Neuronal stem cell (in vitro differentiated cells): ENCODE measurements at regions not wholly inside any gene's neighbourhood (a gene's known extent, or its start where the extent isn't known, plus 50 kb on each side); places are given as distances from the start of the nearest gene placed in this dataset.

Source experiments
- DNase-seq: peaks from one replicate; pipeline ENCODE4 v3.0.0-alpha.2; 2013; ENCODE audit warnings: low spot score
- H2AFZ ChIP-seq: one replicate; pipeline ENCODE4 v1.6.1; 2013; ENCODE audit warnings: mild to moderate bottlenecking, low read length, inconsistent platforms
- H2AK5ac ChIP-seq: 2 replicates; pipeline ENCODE4 v1.6.1; 2013; ENCODE audit warnings: low read depth, mild to moderate bottlenecking, inconsistent platforms, low read length, moderate library complexity, mixed read lengths
- H2BK120ac ChIP-seq: 2 replicates; pipeline ENCODE4 v1.6.1; 2013; ENCODE audit warnings: low read depth, mild to moderate bottlenecking, inconsistent platforms, low read length, moderate library complexity, mixed read lengths
- H2BK12ac ChIP-seq: one replicate; pipeline ENCODE4 v1.6.1; 2013; ENCODE audit warnings: low read length, inconsistent platforms
- H2BK15ac ChIP-seq: 2 replicates; pipeline ENCODE4 v1.6.1; 2013; ENCODE audit warnings: mild to moderate bottlenecking, low read length, inconsistent platforms, mixed read lengths
- H2BK5ac ChIP-seq: one replicate; pipeline ENCODE4 v1.6.1; 2013; ENCODE audit warnings: inconsistent platforms, mild to moderate bottlenecking, low read length, moderate library complexity
- H3K14ac ChIP-seq: one replicate; pipeline ENCODE4 v1.6.1; 2013; ENCODE audit warnings: low read length, inconsistent platforms
- H3K18ac ChIP-seq: 2 replicates; pipeline ENCODE4 v1.6.1; 2013; ENCODE audit warnings: low read length, inconsistent platforms
- H3K23ac ChIP-seq: 2 replicates; pipeline ENCODE4 v1.6.1; 2013; ENCODE audit warnings: low read depth, mild to moderate bottlenecking, mixed read lengths, low read length, inconsistent platforms; ENCODE audit not compliant: poor library complexity
- H3K27ac ChIP-seq: replicated peaks from 3 replicates; pipeline ENCODE4 v1.5.1; 2013; ENCODE audit warnings: low read length, inconsistent platforms
- H3K27me3 ChIP-seq, 3 experiments: 2 replicates each; pipeline ENCODE4 v1.6.1; 2013; ENCODE audit warnings: low read length in 3 of 3, mild to moderate bottlenecking in 2 of 3, inconsistent platforms in 1 of 3, low read depth in 1 of 3, mixed read lengths in 1 of 3, moderate library complexity in 1 of 3; ENCODE audit not compliant: control insufficient read depth in 3 of 3, insufficient read depth in 3 of 3
- H3K36me3 ChIP-seq, 2 donors: replicated peaks in 1 of 2; 2 replicates each; pipeline ENCODE4 v1.6.1; 2013; ENCODE audit warnings: low read length in 2 of 2; ENCODE audit not compliant: control insufficient read depth in 2 of 2, insufficient read depth in 2 of 2
- H3K4ac ChIP-seq: 2 replicates; pipeline ENCODE4 v1.6.1; 2013; ENCODE audit warnings: inconsistent platforms, mild to moderate bottlenecking, low read length, moderate library complexity
- H3K4me1 ChIP-seq, 2 donors: 1 replicate in 1 of 2; 2 replicates in 1 of 2; pipeline ENCODE4 v1.6.1; 2013; ENCODE audit warnings: low read length in 2 of 2, low read depth in 1 of 2; ENCODE audit not compliant: control insufficient read depth in 2 of 2, insufficient read depth in 1 of 2
- H3K4me2 ChIP-seq: one replicate; pipeline ENCODE4 v1.6.1; 2013; ENCODE audit warnings: mild to moderate bottlenecking, low read length, inconsistent platforms; ENCODE audit not compliant: insufficient read depth, poor library complexity, severe bottlenecking
- H3K4me3 ChIP-seq, 2 donors: 2 replicates each; pipeline ENCODE4 v1.5.1; 2013; ENCODE audit warnings: low read length in 2 of 2, mild to moderate bottlenecking in 2 of 2, inconsistent platforms in 1 of 2, moderate library complexity in 1 of 2
- H3K79me1 ChIP-seq: one replicate; pipeline ENCODE4 v1.6.1; 2013; ENCODE audit warnings: low read depth, mild to moderate bottlenecking, inconsistent platforms, low read length, moderate library complexity
- H3K9ac ChIP-seq: one replicate; pipeline ENCODE4 v1.6.1; 2013; ENCODE audit warnings: mild to moderate bottlenecking, low read depth, low read length, inconsistent platforms; ENCODE audit not compliant: poor library complexity
- H3K9me3 ChIP-seq, 2 donors: replicated peaks in 1 of 2; 2 replicates each; pipeline versions ENCODE3 to v1.6.1; 2013; ENCODE audit warnings: low read length in 2 of 2, mild to moderate bottlenecking in 2 of 2, inconsistent platforms in 1 of 2, low read depth in 1 of 2, mixed read lengths in 1 of 2, moderate library complexity in 1 of 2; ENCODE audit not compliant: control insufficient read depth in 2 of 2, insufficient read depth in 1 of 2
- H4K8ac ChIP-seq: one replicate; pipeline ENCODE4 v1.6.1; 2013; ENCODE audit warnings: low read depth, mild to moderate bottlenecking, inconsistent platforms, low read length, moderate library complexity
- H4K91ac ChIP-seq: one replicate; pipeline ENCODE4 v1.6.1; 2013; ENCODE audit warnings: low read length, low read depth, mild to moderate bottlenecking, inconsistent platforms; ENCODE audit not compliant: poor library complexity
- WGBS, 2 donors: extraction: QIAGEN DNeasy Blood & Tissue Kit; methylation state at CpG; one replicate each; pipeline ENCODE4 v1.1.7; 2013; ENCODE audit warnings: missing lambda C conversion rate in 2 of 2, mixed read lengths in 1 of 2; ENCODE audit not compliant: insufficient read length in 2 of 2, insufficient replicate concordance in 1 of 2; ENCODE audit errors: extremely low coverage in 2 of 2; 5-methylcytosine and 5-hydroxymethylcytosine counted together

DNA sequence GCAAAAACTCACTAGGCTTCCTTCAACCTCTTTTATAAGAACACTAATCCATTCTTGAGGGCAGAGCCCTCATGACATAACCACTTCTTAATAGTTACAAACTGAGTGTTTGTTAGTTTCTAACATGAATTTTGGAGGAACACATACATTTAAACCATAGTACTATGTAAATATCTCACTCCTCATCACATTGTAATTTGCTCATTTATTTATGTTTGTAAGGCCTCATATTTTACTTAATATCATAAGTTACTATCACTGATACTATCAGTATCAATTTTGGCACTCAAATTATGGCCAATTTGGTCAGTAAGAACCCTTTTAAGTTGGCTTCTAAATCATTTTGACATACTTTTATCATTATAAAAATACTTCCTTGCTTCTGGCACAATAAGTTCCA lies 603.1 kb downstream of the ZEB2 start:
- Histone ChIP-seq H3K4me1 (no peaks in the 10 kb centered on the region), H2BK12ac (no peak overlapping the region), H4K8ac (no peak overlapping the region), H3K4me2 (no peak overlapping the region), H3K18ac (no peak overlapping the region), H3K27me3 (no peaks in the 10 kb centered on the region), H3K27ac (no peak overlapping the region), H2AFZ (no peak overlapping the region), H3K4ac (no peak overlapping the region), H3K9me3 (peaks cover 7 to 8% of the 10 kb centered on the region in 2 donors), H3K79me1 (no peaks in the 10 kb centered on the region), H2BK15ac (no peak overlapping the region), H3K36me3 (no peaks in the 10 kb centered on the region), H3K23ac (no peak overlapping the region), H2BK5ac (no peak overlapping the region), H4K91ac (no peak overlapping the region), H3K4me3 (no peak overlapping the region), H3K14ac (no peak overlapping the region), H2BK120ac (no peak overlapping the region), H3K9ac (no peak overlapping the region), H2AK5ac (no peak overlapping the region)
- no peak for DNase-seq

DNA sequence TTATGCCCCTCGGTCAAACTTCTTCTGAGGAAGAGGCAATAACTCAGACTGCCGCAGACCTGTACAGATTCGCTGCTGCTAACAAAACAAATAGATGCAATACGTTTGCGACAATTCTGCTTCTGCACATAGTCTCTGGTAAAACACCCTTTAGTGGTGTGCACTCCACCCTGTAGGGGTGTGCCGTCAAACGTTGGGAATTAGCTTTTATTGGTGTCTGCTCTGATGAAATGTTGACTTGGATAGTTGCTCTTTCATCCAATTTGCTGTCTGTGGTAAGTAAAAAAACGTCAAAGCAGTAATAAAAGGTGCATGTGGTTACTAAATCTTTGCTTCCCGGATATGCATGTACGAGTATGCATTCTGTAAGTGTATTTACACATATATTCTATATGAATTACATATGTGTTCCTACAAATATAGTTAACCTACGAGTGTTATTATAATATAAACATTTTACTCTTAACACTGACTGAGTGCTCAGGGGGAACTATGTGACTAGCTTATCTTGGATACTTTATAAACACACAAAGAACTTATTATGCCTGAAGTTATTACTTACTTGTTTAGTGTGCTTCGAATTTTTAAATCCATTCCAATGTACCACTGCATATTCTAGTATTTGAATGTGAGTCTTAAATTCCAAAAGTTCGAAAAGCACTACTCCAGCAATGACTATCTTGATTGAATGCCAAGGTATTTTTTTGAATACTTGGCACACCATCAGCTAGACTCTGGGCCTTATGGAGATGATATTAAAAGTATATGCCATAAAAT lies 610.2 kb downstream of the ZEB2 start:
- no peak overlapping the region for H2AK5ac ChIP-seq
- H3K23ac ChIP-seq: no peak overlapping the region
- peaks cover 0 to 4% of the 10 kb centered on the region in 2 donors for H3K4me1 ChIP-seq
- no peaks in the 10 kb centered on the region for H3K36me3 ChIP-seq
- no peak overlapping the region for H2BK12ac ChIP-seq
- no peak overlapping the region for H3K14ac ChIP-seq
- H3K9me3 ChIP-seq: no peaks in the 10 kb centered on the region
- no peak overlapping the region for H2BK5ac ChIP-seq
- H2AFZ ChIP-seq: no peak overlapping the region
- H3K27ac ChIP-seq: no peak overlapping the region
- H4K91ac ChIP-seq: no peak overlapping the region
- DNase-seq: no peak
- H3K9ac ChIP-seq: no peak overlapping the region
- WGBS, 2 donors: no CpG with 5 or more reads among the region's 13 CpGs
- H3K4me3 ChIP-seq: no peak overlapping the region
- H3K27me3 ChIP-seq: no peaks in the 10 kb centered on the region
- H3K18ac ChIP-seq: no peak overlapping the region
- no peak overlapping the region for H4K8ac ChIP-seq
- no peak overlapping the region for H3K4me2 ChIP-seq
- H2BK120ac ChIP-seq: no peak overlapping the region
- no peak overlapping the region for H2BK15ac ChIP-seq
- no peak overlapping the region for H3K4ac ChIP-seq
- H3K79me1 ChIP-seq: no peaks in the 10 kb centered on the region

DNA sequence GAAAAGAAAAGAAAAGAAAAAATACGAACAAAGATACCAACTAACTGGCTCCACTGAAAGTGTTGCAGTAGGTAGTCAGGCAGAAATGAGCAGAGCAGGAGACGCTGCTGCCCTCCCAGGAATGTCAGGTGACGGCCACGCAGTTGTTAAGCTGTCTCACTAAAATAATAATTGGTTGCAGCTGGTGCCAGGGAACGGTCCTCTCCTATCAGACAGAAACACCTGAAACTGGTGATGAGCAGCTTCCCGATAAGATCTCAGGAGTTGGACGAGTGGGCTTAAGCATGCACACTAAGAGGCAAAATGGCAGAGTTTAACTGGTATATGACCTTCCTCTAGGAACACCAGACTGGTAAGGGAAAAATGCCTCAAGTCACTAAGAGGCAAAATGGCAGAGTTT lies 611.1 kb downstream of the ZEB2 start:
- no peak for DNase-seq
- Histone ChIP-seq H3K14ac (no peak overlapping the region), H2BK5ac (no peak overlapping the region), H2BK120ac (no peak overlapping the region), H2BK12ac (no peak overlapping the region), H3K27me3 (no peaks in the 10 kb centered on the region), H3K4me3 (no peak overlapping the region), H3K18ac (no peak overlapping the region), H4K91ac (no peak overlapping the region), H3K4ac (no peak overlapping the region), H3K36me3 (no peaks in the 10 kb centered on the region), H3K27ac (no peak overlapping the region), H3K23ac (no peak overlapping the region), H3K4me1 (peaks cover 0 to 4% of the 10 kb centered on the region in 2 donors), H3K9ac (no peak overlapping the region), H3K9me3 (no peaks in the 10 kb centered on the region), H2BK15ac (no peak overlapping the region), H2AK5ac (no peak overlapping the region), H4K8ac (no peak overlapping the region), H2AFZ (no peak overlapping the region), H3K4me2 (no peak overlapping the region), H3K79me1 (no peaks in the 10 kb centered on the region)
- no CpG with 5 or more reads among the region's 7 CpGs for WGBS, 2 donors

GRCh38 chr2:143907801-143908200 lies 612.1 kb downstream of the ZEB2 start:
- Histone ChIP-seq H2AK5ac (no peak overlapping the region), H2BK120ac (no peak overlapping the region), H3K23ac (no peak overlapping the region), H3K79me1 (no peaks in the 10 kb centered on the region), H3K27me3 (no peaks in the 10 kb centered on the region), H3K27ac (no peak overlapping the region), H2BK12ac (no peak overlapping the region), H2BK15ac (no peak overlapping the region), H3K9ac (no peak overlapping the region), H3K4me1 (peaks cover 0 to 4% of the 10 kb centered on the region in 2 donors), H3K9me3 (no peaks in the 10 kb centered on the region), H3K36me3 (no peaks in the 10 kb centered on the region), H4K8ac (no peak overlapping the region), H3K14ac (no peak overlapping the region), H3K4ac (no peak overlapping the region), H3K4me2 (no peak overlapping the region), H2AFZ (no peak overlapping the region), H4K91ac (no peak overlapping the region), H3K4me3 (no peak overlapping the region), H3K18ac (no peak overlapping the region), H2BK5ac (no peak overlapping the region)
- no peak for DNase-seq
- no CpG with 5 or more reads among the region's 7 CpGs for WGBS, 2 donors
